NT2/D1 (cell line): ENCODE measurements at regions not wholly inside any gene's neighbourhood (a gene's known extent, or its start where the extent isn't known, plus 50 kb on each side); places are given as distances from the start of the nearest gene placed in this dataset.

ENCODE experiments used
- SUZ12 ChIP-seq: IDR thresholded peaks from 2 replicates; pipeline ENCODE4 v1.6.1; 2011; ENCODE audit not compliant: insufficient read length, insufficient read depth; ENCODE audit errors: extremely low read depth
- YY1 ChIP-seq: IDR thresholded peaks from 2 replicates; pipeline ENCODE4 v1.6.1; 2011; ENCODE audit not compliant: insufficient read length, insufficient read depth
- ZNF274 ChIP-seq: IDR thresholded peaks from 2 replicates; pipeline ENCODE4 v1.6.1; 2011; ENCODE audit warnings: mild to moderate bottlenecking, low read depth, low read length

DNA sequence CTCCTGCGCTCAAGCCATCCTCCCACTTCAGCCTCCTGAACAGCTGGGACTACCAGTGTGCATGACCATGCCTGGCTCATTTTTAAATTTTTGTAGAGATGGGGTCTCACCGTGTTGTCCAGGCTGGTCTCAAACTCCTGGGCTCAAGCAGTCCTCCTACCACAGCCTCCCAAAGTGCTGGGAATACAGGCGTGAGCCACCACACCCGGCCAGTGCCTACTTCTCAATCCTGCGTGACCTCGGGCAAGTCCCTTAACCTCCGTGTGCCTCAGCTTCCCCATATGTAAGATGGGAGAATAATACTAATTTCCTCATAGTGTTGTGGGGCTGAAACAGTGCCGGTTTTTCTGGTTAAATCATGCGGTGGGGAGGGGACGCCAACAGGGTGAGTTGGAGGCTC, 143.5 kb upstream of the CIBAR2 start:
- TF ChIP-seq ZNF274 (no peak), YY1 (no peak), SUZ12 (no peak)
